Upper lobe of right lung (tissue), 1 donor: ENCODE measurements at regions not wholly inside any gene's neighbourhood (a gene's known extent, or its start where the extent isn't known, plus 50 kb on each side); places are given as distances from the start of the nearest gene placed in this dataset.

Source experiments
- ATAC-seq: fragments of 200-7000 bp; cut with Tn5 transposase; one replicate; pipeline ENCODE4 v1.9.1; 2020; ENCODE audit warnings: mild to moderate bottlenecking, moderate library complexity
- DNase-seq: peaks from one replicate; pipeline ENCODE4 v3.0.0-alpha.2; 2020
- H3K27ac ChIP-seq: fragments of 200-600 bp; one replicate; pipeline ENCODE4 v1.8.0; 2022
- H3K27me3 ChIP-seq: fragments of 200-600 bp; one replicate; pipeline ENCODE4 v1.8.0; 2022; ENCODE audit warnings: mild to moderate bottlenecking
- H3K36me3 ChIP-seq: fragments of 200-600 bp; one replicate; pipeline ENCODE4 v1.8.0; 2022
- H3K4me1 ChIP-seq: fragments of 200-600 bp; one replicate; pipeline ENCODE4 v1.8.0; 2022
- H3K4me3 ChIP-seq: fragments of 200-600 bp; one replicate; pipeline ENCODE4 v1.8.0; 2022; ENCODE audit warnings: mild to moderate bottlenecking
- H3K9me3 ChIP-seq: fragments of 200-600 bp; one replicate; pipeline ENCODE4 v1.8.0; 2022
- CTCF ChIP-seq: fragments of 200-600 bp; IDR thresholded peaks from one replicate; pipeline ENCODE4 v1.8.0; 2022; ENCODE audit warnings: antibody characterized with exemption
- intact Hi-C: fragments of 100-400 bp; cut with DNase I; formaldehyde crosslinking; loops from one replicate; pipeline ENCODE4 v1.11.0; 2022
- donor health status: DM: no; HTN: yes; CAD: no; lungs with severe emphysema.

- no peak for TF ChIP-seq CTCF
- Histone ChIP-seq H3K4me3 (no peak overlapping the region), H3K4me1 (peaks cover 46% of the 10 kb centered on the region), H3K9me3 (no peaks in the 10 kb centered on the region), H3K27me3 (no peaks in the 10 kb centered on the region), H3K27ac (no peak overlapping the region), H3K36me3 (no peaks in the 10 kb centered on the region)
- DNase-seq (peak; percentile 50), ATAC-seq (no peak)
- intact Hi-C loops: no loop called here
Measured at GRCh38 chr17:77317091-77317750, 176.5 kb downstream of the SEC14L1 start.

GRCh38 chr17:77318021-77318420 lies 177.3 kb downstream of the SEC14L1 start:
- intact Hi-C loops: no loop called here
- no peak for TF ChIP-seq CTCF
- DNase-seq: peak; percentile 40
- H3K36me3 ChIP-seq: no peaks in the 10 kb centered on the region
- ATAC-seq: no peak
- peaks cover 54% of the 10 kb centered on the region for H3K4me1 ChIP-seq
- H3K4me3 ChIP-seq: no peak overlapping the region
- H3K9me3 ChIP-seq: no peaks in the 10 kb centered on the region
- no peaks in the 10 kb centered on the region for H3K27me3 ChIP-seq
- no peak overlapping the region for H3K27ac ChIP-seq

- no peaks in the 10 kb centered on the region for H3K27me3 ChIP-seq
- peaks cover 61% of the 10 kb centered on the region for H3K4me1 ChIP-seq
- no peaks in the 10 kb centered on the region for H3K9me3 ChIP-seq
- ATAC-seq (peak; percentile 2), DNase-seq (peak; percentile 71)
- H3K4me3 ChIP-seq: peak overlapping the region; percentile 54
- intact Hi-C loops: no loop called here
- TF ChIP-seq CTCF: no peak
- H3K27ac ChIP-seq: peak overlapping the region; percentile 89
- H3K36me3 ChIP-seq: no peaks in the 10 kb centered on the region
Measured at GRCh38 chr17:77318491-77319210, 177.9 kb downstream of the SEC14L1 start.

GRCh38 chr17:77319211-77320043 lies 178.7 kb downstream of the SEC14L1 start:
- peak overlapping the region; percentile 54 for H3K4me3 ChIP-seq
- TF ChIP-seq CTCF: no peak
- intact Hi-C loops: no loop called here
- no peaks in the 10 kb centered on the region for H3K36me3 ChIP-seq
- no peaks in the 10 kb centered on the region for H3K27me3 ChIP-seq
- DNase-seq: peak; percentile 92
- no peaks in the 10 kb centered on the region for H3K9me3 ChIP-seq
- peak; percentile 84 for ATAC-seq
- H3K27ac ChIP-seq: peak overlapping the region; percentile 89
- H3K4me1 ChIP-seq: peaks cover 68% of the 10 kb centered on the region

GRCh38 chr17:77320044-77320440 lies 179.3 kb downstream of the SEC14L1 start:
- H3K9me3 ChIP-seq: no peaks in the 10 kb centered on the region
- peak overlapping the region; percentile 54 for H3K4me3 ChIP-seq
- TF ChIP-seq CTCF: no peak
- H3K4me1 ChIP-seq: peaks cover 73% of the 10 kb centered on the region
- no peaks in the 10 kb centered on the region for H3K36me3 ChIP-seq
- H3K27me3 ChIP-seq: no peaks in the 10 kb centered on the region
- H3K27ac ChIP-seq: peak overlapping the region; percentile 89
- intact Hi-C loops: no loop called here
- peak; percentile 69 for DNase-seq
- ATAC-seq: peak; percentile 1
